ENCODE measurements at regions not wholly inside any gene's neighbourhood (a gene's known extent, or its start where the extent isn't known, plus 50 kb on each side); places are given as distances from the start of the nearest gene placed in this dataset.
"Not testable (repeated sequence)": the region's sequence is repeated elsewhere in the genome, so short reads cannot be mapped to it uniquely, and the experiment has no call there.

DNA sequence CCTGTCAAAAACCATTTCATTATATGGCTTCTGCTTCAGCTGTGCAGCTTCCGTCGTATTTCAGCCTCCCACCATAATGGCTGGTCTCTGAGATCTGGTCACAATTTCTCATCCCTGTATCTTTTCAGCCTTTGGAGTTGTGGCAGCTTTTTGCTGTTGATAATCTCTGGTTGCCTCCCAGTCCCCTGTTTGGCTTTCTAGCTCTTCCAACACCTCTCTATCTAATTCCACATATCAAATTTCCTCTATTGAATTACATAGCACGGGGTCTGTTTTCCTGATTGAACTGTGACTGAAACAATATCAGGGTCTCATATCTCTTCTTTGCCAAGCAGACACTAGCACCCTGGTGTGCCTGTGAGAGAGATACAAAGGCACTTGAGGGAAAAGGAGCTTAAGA is 222.1 kb upstream of the OBI1 start:
- DNase-seq (ENCODE audit: extremely low read depth, low read depth) = no peak

DNA sequence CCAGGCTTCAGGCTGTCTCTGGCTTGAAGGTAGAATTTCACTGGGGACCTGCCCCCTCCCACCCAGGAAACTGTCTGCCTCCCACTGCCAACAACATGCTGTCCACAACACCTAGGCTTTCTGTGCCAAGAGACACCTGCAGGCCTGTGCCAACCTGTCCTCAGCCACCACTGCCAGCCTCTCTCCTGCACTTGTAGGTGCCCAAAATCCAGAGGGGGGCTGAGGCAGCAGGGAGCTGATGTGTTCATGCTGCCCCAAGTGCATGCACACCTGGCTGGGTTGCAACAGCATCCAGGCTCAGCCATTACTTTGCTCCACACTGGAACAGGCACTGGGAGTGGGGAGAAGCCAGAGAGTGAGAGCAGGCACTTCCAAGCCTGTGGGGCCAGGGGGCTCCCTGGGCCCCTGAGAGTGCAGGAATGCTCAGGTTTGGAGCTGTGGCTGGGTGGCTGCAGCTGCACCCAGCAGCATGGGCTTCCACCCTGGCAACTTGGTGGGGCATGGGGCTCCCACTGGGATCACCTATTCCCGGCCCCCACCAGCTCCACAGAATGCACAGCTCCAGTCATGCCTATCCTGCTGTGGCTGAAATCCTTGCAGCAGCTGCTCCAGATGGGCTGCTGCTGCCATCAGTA is 218.1 kb upstream of the OBI1 start:
- no peak for DNase-seq (ENCODE audit: extremely low read depth, low read depth)

DNA sequence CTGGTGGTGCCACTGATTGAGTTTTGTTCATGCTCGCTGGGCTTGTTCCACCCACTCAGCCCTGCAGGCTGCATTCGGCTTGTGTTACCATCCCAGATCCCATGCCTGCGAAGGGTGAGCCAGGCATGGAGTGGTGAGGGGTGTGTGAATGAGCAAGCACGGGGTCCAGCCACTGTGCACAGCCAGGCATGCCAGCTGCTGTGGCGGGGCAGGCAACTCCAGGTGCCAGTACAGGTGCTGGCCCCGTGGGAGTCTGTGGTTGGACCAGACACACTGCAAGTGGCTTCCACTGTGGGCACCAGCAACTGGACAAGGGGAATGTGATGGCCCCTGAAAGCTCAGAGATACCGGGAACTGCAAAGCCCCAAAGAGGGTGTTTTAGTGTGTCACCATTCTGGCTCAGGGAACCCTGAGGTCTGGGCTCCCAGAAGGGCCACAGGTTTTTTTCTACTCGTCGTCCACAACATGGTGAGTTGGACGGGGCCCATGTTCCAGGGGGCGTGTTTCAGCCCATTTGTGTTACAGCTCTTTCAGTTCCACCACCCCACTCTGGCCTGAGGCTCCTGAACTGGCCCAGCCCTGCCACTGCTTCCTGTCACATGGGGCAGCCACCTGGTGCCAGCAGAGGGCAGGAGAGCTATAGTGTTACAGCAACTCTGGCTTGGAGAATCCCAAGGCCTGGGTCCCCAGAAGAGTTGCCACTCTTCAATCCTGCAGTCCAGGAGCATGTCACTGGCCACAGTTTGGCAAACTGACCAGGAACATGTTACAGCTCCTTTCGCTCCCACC is 217.0 kb upstream of the OBI1 start:
- DNase-seq (ENCODE audit: extremely low read depth, low read depth) = no peak

DNA sequence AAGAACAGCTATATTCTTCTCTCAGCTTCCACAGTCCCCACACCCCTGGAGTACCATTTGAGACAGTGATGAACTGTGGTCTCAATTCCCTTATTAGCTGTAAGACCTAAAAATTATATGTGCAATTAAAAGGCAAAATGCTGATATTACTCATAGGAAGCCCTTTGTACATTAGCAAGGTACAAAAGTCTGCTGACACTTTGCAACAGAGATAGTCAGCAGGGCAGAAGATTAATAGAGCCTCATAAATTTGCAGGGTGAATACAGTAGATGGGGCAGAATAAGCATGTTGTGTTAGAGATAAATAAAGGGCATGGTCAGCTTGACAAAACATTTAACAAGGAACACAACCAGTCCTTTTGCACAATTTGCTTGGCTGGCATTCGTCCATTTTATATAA is 210.0 kb upstream of the OBI1 start:
- no peak for DNase-seq (ENCODE audit: extremely low read depth, low read depth)

DNA sequence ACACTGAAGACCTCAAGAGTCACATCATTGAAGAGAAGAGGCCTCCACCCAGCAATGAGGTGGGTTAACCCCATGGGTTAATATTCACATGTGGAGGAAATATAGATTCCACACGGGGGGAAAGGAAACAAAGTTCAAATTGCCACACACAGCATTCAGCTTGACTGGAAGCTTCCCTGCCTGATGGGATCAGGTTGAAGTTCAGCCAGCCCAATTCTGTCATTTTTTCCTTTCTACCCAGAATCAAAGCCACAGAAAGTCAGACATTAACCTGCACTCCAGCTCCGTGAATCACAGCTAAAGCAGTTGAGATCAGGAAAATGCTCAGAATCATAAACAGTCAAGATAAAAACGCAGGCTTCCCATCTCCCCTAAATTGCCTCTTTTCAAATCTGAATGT is 208.7 kb upstream of the OBI1 start:
- DNase-seq (ENCODE audit: extremely low read depth, low read depth) = no peak

DNA sequence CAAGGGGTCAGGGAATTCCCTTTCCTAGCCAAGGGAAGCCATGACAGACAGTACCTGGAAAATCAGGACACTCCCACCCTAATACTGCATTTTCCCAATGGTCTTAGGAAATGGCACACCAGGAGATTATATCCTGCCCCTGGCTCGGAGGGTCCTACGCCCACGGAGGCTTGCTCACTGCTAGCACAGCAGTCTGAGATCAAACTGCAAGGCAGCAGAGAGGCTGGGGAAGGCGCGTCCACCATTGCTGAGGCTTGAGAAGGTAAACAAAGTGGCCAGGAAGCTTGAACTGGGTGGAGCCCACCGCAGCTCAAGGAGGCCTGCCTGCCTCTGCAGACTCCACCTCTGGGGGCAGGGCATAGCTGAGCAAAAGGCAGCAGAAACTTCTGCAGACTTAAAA is 207.1 kb upstream of the OBI1 start:
- not testable (repeated sequence) for DNase-seq (ENCODE audit: extremely low read depth, low read depth)

DNA sequence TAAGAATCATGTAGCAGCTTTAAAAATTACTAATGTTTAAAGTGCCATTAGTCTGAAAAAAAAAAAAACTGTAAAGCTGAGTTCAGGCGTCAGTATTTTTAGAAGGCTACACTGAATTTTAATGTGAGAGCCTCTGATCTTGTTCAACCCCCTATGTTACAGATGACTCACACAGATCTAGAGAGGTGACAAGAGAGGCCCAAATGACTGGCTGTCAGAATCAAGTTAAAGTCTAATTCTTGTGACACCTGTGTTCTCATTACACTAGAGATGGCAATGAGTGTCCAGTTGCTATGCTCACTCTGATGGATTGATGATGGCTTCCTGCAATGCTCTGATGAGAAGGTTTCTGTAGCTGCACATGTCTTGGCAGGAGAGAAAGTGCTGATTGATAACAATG is 203.5 kb upstream of the OBI1 start:
- no peak for DNase-seq (ENCODE audit: extremely low read depth, low read depth)

DNA sequence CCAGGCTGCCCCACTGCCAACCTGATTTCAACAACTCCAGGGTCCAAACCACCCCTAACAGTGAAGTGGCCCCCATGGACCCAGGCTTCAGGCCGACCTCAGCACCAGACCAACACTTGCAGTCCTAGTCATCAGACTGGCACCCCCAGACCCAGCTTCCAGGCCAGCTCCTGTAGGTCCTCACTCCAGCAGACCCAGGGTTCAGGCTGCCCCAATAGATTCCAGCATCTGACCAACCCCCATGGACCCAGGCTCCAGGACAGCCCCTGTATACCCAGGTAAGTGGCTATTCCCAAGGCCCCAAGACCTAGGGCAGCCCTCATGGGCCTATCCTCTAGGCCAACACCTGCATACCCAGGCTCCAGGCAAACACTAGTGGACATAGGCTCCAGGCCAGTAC is 193.8 kb upstream of the OBI1 start:
- no peak for DNase-seq (ENCODE audit: extremely low read depth, low read depth)

DNA sequence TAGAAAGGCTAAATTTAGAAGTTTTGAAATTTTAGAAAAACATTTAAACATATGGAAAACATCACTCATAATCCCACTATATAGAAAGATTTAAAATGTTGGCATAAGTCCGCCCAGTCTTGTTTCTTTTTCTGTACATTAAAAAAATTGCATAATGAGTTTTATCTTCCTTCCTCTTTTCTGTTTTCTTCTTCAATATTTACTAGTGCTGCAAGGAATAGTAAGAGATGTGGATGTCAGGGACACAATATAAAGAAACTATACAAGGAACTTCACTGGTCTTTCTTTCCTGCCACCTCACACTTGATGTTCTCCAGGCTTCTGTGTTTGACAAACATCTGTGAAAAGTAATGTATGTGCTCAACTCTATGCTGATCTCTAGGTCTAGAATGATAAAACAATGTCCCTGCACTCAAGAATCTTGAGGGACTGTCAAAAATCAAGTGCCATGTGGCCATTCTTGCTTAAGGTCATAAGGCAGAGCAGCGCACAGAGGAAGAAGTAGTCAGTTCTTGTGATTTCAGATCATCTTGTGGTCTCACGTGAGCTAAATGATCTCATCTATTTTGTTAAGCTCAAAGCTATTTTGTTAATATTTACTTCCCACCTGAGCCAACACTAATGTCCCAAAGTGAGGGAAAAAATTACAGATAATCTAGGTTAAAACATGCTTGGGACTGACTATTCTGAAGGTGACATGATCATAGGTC is 186.9 kb upstream of the OBI1 start:
- DNase-seq (ENCODE audit: extremely low read depth, low read depth) = no peak

DNA sequence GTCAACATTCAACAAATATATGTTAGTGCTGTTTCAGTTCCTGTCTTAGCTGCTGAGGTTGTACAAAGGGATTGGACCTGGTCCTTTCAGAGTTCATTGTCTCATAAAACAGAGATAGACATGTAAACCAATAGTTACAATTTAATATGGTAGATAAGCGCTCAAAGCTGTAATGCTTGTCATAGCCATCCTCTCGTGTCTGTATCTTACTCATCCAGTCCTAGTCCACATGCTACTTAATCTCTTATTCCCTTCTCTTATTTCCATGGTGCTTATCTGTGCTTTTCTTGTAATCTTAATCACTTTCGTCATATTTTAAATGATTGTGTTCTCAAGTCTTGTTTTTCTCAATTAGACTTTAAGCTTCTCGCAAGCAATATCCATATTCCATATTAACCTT is 185.2 kb upstream of the OBI1 start:
- DNase-seq (ENCODE audit: extremely low read depth, low read depth) = no peak

DNA sequence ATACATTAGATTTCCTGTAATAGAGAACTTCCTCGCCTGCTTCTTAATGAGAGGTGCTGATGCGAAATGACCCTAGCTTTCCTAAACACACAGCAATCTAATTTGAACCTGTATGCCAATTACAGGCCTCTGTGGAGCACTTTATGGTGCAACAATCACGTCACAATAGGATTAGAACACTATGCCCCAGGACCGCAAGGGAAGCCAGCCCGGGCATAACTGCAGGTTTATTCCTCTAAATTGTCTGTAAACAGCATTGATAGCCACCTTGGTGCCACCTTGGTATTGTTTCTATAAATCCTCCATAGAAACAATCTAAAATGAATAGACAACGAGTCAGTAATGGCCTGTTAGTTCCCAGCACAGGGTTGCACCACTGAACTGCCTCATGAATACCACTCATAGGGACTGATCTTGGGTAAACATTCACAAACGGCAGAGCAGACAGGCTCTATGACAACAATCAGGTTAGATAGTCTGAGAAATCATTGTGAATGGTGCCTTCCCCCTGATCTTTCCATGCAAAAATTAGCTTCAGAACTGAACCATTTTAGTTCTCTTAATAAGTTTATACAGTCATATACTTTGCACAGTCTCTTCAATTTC is 182.5 kb upstream of the OBI1 start:
- no peak for DNase-seq (ENCODE audit: extremely low read depth, low read depth)

DNA sequence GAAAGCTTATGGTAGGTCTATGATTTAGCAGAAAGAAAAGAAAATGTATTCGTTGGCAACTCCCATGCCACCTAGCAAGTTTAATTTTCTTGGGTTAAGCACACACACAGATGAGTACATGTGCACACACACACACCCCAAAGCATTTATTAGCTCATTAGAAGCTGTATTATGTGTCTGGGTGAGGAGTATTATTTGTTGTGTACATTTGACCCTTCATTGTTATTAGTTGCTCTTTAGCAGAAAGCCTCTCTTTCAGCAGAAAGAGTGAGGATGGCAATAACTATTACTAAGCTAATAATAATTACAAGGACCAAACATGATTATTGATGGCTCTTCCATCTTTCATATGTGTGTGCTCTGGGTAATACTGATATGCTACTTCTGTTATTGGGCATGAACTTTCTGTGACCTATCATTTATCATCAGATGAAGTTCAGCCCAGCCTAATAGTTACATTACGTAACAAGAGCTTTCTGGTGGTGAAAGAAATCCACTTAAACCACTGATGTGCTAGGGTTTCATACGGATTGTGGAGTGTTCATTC is 177.4 kb upstream of the OBI1 start:
- no peak for DNase-seq (ENCODE audit: extremely low read depth, low read depth)

DNA sequence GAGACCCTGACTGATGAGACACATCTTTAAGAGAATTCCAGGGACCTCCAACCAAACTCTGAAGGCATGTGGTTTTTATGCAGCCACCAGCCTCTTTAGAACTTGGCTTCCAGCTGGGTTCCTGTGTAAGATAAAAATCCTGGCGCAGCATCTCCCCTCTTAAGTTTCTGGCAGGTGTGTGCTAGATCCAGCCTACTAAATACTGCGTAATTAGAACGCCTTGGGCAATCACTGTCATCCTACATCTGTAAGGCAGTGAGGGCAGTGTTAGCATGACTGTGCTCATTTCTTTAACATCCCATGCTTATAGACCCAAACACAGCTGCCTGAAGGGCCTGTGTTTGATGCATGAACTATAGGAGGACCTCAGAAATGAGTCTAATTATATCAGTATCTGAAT is 173.5 kb upstream of the OBI1 start:
- DNase-seq (ENCODE audit: extremely low read depth, low read depth) = no peak

DNA sequence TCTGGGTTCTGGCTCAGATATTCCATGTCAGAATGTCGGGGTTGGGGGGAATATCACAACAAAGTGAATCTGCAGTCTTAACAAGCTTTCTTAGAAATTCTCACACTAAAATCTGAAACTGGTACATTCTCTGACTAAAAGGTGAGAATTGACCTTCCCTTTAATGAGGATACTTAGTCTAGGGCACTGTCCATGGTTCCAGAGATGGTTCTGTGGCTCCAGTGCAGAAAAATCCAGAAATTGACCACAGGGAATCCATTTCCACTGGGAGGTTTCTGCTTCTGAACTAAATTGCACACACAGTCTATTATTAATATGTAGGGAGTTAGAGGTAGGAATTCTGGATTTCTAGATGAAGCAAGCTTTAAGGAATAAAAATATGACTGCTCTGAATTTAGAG is 171.6 kb upstream of the OBI1 start:
- DNase-seq (ENCODE audit: extremely low read depth, low read depth) = no peak

DNA sequence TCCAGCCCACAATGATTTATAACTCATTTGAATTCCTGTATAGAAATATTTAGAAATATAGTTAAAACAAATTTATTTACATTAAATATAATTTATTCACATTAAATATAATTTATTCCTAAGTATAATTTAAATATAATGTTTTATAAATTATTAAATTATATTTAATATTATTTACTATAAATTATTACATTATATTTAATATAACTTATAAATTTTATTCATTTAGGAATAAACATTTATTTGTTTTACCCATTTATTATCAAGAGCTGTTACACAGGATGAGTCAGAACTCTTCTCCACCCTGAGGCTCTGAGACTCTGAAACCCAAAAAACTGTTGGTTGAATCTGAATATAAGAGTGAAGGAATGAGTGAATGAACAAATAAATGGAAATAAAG is 170.9 kb upstream of the OBI1 start:
- no peak for DNase-seq (ENCODE audit: extremely low read depth, low read depth)

DNA sequence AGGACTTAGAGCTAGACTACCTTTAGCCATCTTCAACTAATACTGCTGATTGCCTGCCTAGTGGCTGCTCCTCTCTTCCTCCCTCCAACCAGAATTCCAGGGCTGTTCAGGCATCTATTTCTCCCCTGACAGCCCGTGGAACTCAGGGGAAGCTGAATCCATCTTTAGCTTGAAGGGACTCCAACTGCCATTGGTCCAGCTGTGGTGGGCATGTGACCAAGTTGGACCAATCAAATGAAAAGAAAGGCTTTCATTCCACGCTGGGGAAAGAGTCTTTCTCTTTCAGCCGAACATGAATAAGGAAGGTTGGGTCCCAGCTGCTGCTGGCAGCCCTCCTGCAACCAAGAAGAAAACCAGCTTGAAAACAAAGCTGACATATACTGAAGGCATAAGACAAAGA is 168.5 kb upstream of the OBI1 start:
- DNase-seq (ENCODE audit: extremely low read depth, low read depth) = no peak

DNA sequence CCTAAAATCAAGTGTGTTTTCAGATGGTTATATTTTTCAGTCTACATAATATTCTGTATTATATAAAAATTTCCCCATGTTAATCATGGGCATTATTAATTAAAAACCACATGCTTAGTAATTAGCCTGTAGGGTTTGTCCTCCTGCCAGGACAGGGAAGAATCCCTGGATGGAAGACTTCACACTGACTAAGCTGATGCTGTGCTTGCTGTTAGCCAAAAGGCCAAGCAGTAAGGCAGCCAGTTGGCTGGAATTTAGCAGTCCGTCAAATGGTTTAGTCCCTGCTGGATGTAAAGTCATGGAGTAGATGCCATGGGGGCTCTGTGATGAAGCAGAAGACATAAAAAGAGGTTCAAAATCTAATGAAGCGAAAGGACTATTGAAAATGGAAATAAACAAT is 168.0 kb upstream of the OBI1 start:
- no peak for DNase-seq (ENCODE audit: extremely low read depth, low read depth)

DNA sequence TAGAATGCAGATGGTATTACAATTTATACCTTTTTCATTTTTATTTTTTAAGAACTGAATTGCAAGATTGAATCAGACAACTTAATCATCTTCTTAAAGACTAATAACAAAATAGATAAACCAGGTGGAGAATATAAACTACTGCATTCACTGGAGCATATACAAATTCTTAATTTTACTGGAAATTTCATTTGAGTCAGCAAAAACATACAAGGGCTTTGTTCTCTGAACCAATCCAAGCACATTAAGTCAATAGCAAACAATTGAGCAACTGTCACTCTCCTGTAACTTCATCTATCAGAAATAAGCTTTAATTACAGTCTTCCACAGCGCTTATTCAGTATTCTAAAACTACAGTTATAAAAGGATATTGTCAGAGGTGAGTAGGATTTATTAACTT is 167.4 kb upstream of the OBI1 start:
- DNase-seq (ENCODE audit: extremely low read depth, low read depth) = no peak

DNA sequence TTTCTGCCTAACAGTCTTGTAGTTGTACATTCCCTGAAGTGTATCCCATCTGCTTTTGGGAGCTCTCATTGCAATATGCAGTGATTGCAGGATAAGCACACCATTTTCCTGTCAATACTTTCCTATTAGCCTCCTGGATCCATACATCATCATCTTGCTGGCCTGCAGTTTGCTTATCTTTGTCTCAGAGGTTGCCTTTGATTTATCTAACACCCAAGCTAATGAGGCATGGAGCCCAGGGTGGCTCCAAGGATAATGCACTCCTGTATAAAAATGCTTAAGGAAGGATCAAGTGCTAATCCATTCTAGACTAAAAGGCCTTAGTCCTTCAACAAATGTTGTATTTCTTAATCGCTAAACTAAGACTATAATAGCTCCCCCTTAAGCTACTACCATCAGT is 161.6 kb upstream of the OBI1 start:
- DNase-seq (ENCODE audit: extremely low read depth, low read depth) = no peak

DNA sequence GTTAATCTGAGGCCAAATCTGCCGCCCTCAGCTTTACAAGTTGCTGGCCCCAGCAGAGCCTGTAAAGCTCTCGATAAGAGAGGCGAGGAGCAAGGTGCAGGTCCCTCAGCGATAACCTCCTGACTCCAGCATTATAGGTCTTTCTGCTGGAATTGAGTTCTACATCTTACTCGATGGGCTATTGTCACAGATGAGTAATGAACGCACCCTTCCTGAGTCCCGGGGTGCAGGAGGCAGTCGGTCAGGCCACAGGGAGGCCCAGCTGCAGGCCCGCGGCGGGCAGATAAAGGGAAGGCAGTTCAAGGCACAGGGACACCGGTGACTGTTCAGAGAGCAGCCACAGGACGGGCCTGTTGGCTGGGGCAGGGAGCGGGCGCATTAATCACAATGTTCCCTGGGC is 157.6 kb upstream of the OBI1 start:
- no peak for DNase-seq (ENCODE audit: extremely low read depth, low read depth)

DNA sequence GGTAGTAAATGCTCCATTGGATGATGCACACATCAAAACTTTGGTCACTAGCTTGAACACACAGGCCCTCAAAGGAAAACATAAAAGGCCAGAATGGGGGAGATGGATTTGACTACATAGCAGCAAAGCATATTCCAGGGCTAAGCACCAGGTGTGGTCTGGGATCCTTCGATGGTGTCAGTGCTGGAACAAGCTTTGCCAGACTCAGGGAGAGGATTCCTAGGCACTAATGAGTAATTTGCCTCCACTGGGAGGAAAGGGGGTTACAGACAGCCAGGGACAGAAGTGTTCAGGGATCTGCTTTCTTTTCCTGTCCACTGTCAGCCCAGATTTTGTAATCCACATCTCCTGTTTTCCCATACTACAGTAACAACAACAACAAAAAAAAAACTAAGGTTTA is 157.2 kb upstream of the OBI1 start:
- no peak for DNase-seq (ENCODE audit: extremely low read depth, low read depth)
